ENCODE measurements at regions not wholly inside any gene's neighbourhood (a gene's known extent, or its start where the extent isn't known, plus 50 kb on each side); places are given as distances from the start of the nearest gene placed in this dataset.

- TF ChIP-seq POLR2A (IDR thresholded peaks at IDR 0.05) (no peak), CTCF (IDR thresholded peaks at IDR 0.05) (no peak)
Observed at GRCh38 chr1:110267260-110267659, 57.1 kb downstream of the KCNC4 start.
